SU-DHL-6 (cell line): ENCODE measurements at regions not wholly inside any gene's neighbourhood (a gene's known extent, or its start where the extent isn't known, plus 50 kb on each side); places are given as distances from the start of the nearest gene placed in this dataset.

Experiments used
- CTCF ChIP-seq: fragments of 200-600 bp; sonication (generic); IDR thresholded peaks from one replicate; pipeline ENCODE4 v1.5.1; 2017; ENCODE audit warnings: antibody characterized with exemption, mild to moderate bottlenecking, low read length, moderate library complexity; ENCODE audit not compliant: insufficient read depth, poor library complexity, severe bottlenecking
- EZH2phosphoT487 ChIP-seq: fragments of 200-600 bp; sonication (generic), shearing (Covaris generic); conservative IDR thresholded peaks from 2 replicates; pipeline ENCODE4 v1.6.1; 2018; ENCODE audit warnings: mild to moderate bottlenecking, antibody characterized with exemption, low read length, moderate library complexity, mixed read lengths

DNA sequence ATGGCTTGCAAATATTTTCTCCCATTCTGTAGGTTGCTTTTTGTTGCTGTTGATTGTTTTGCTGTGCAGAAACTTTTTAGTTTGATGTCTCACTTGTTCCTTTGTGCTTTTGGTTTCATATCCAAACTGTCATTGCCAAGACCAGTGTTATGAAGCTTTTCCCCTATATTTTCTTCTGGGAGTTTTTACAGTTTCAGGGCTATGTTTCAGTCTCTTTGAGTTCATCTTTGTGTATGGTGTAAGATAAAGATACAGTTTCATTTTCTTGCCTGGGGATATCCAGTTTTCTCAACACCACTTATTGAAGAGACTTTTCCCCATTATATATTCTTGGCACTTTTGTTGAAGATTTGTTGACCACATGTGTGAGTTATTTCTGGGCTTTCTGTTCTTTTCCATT lies 139.9 kb downstream of the MRPL57 start:
- no peak for TF ChIP-seq CTCF
- no peak for TF ChIP-seq EZH2phosphoT487
